ENCODE measurements at regions not wholly inside any gene's neighbourhood (a gene's known extent, or its start where the extent isn't known, plus 50 kb on each side); places are given as distances from the start of the nearest gene placed in this dataset.
"Not testable (repeated sequence)": the region's sequence is repeated elsewhere in the genome, so short reads cannot be mapped to it uniquely, and the experiment has no call there.

GRCh38 chr6:55953335-55953734 lies 77.9 kb upstream of the BMP5 start:
- no peaks in the 10 kb centered on the region for H3K4me1 ChIP-seq (ENCODE audit: control insufficient read depth, insufficient read depth, low read length)
- no peak overlapping the region for H3K9ac ChIP-seq (ENCODE audit: low read length)
- H3K4me3 ChIP-seq (ENCODE audit: low read length), result peak overlapping the region; percentile 6

GRCh38 chr6:55950071-55950814 lies 74.9 kb upstream of the BMP5 start:
- Histone ChIP-seq H3K4me3 (ENCODE audit: low read length) (no peak overlapping the region), H3K27ac (ENCODE audit: low read depth, low read length) (no peak overlapping the region), H3K36me3 (ENCODE audit: control insufficient read depth, insufficient read depth, low read length) (no peaks in the 10 kb centered on the region), H3K27me3 (ENCODE audit: control insufficient read depth, insufficient read depth, low read length) (no peaks in the 10 kb centered on the region), H3K9ac (ENCODE audit: low read length) (no peak overlapping the region), H3K4me1 (ENCODE audit: control insufficient read depth, insufficient read depth, low read length) (no peaks in the 10 kb centered on the region)

More at GRCh38 chr6:55953335-55953734, 77.9 kb upstream of the BMP5 start:
- Histone ChIP-seq H3K27me3 (ENCODE audit: control insufficient read depth, insufficient read depth, low read length) (no peaks in the 10 kb centered on the region), H3K27ac (ENCODE audit: low read depth, low read length) (no peak overlapping the region), H3K36me3 (ENCODE audit: control insufficient read depth, insufficient read depth, low read length) (no peaks in the 10 kb centered on the region)

- no peak overlapping the region for H3K27ac ChIP-seq (ENCODE audit: low read depth, low read length)
- no peaks in the 10 kb centered on the region for H3K4me1 ChIP-seq (ENCODE audit: control insufficient read depth, insufficient read depth, low read length)
- no peak overlapping the region for H3K4me3 ChIP-seq (ENCODE audit: low read length)
- no peaks in the 10 kb centered on the region for H3K27me3 ChIP-seq (ENCODE audit: control insufficient read depth, insufficient read depth, low read length)
- H3K9ac ChIP-seq (ENCODE audit: low read length), result no peak overlapping the region
- no peaks in the 10 kb centered on the region for H3K36me3 ChIP-seq (ENCODE audit: control insufficient read depth, insufficient read depth, low read length)
These were observed 67.9 kb upstream of the BMP5 start for GRCh38 chr6:55943329-55943728.

- Histone ChIP-seq H3K27me3 (ENCODE audit: control insufficient read depth, insufficient read depth, low read length) (no peaks in the 10 kb centered on the region), H3K36me3 (ENCODE audit: control insufficient read depth, insufficient read depth, low read length) (no peaks in the 10 kb centered on the region), H3K4me3 (ENCODE audit: low read length) (no peak overlapping the region), H3K9ac (ENCODE audit: low read length) (no peak overlapping the region), H3K27ac (ENCODE audit: low read depth, low read length) (no peak overlapping the region), H3K4me1 (ENCODE audit: control insufficient read depth, insufficient read depth, low read length) (no peaks in the 10 kb centered on the region)
These were observed 66.3 kb upstream of the BMP5 start for GRCh38 chr6:55941702-55942101.

GRCh38 chr6:55937951-55938690 lies 62.7 kb upstream of the BMP5 start:
- no peak overlapping the region for H3K4me3 ChIP-seq (ENCODE audit: low read length)
- H3K4me1 ChIP-seq (ENCODE audit: control insufficient read depth, insufficient read depth, low read length), result no peaks in the 10 kb centered on the region
- H3K27me3 ChIP-seq (ENCODE audit: control insufficient read depth, insufficient read depth, low read length), result no peaks in the 10 kb centered on the region
- H3K36me3 ChIP-seq (ENCODE audit: control insufficient read depth, insufficient read depth, low read length), result no peaks in the 10 kb centered on the region
- H3K27ac ChIP-seq (ENCODE audit: low read depth, low read length), result no peak overlapping the region
- H3K9ac ChIP-seq (ENCODE audit: low read length), result no peak overlapping the region

- Histone ChIP-seq H3K36me3 (ENCODE audit: control insufficient read depth, insufficient read depth, low read length) (no peaks in the 10 kb centered on the region), H3K4me1 (ENCODE audit: control insufficient read depth, insufficient read depth, low read length) (no peaks in the 10 kb centered on the region), H3K4me3 (ENCODE audit: low read length) (no peak overlapping the region), H3K27me3 (ENCODE audit: control insufficient read depth, insufficient read depth, low read length) (no peaks in the 10 kb centered on the region), H3K9ac (ENCODE audit: low read length) (no peak overlapping the region), H3K27ac (ENCODE audit: low read depth, low read length) (no peak overlapping the region)
These were observed 62.0 kb upstream of the BMP5 start for GRCh38 chr6:55937261-55937947.

GRCh38 chr6:55931101-55931500 lies 55.7 kb upstream of the BMP5 start:
- no peak overlapping the region for H3K4me3 ChIP-seq (ENCODE audit: low read length)
- no peaks in the 10 kb centered on the region for H3K27me3 ChIP-seq (ENCODE audit: control insufficient read depth, insufficient read depth, low read length)
- no peak overlapping the region for H3K9ac ChIP-seq (ENCODE audit: low read length)
- no peaks in the 10 kb centered on the region for H3K4me1 ChIP-seq (ENCODE audit: control insufficient read depth, insufficient read depth, low read length)
- H3K27ac ChIP-seq (ENCODE audit: low read depth, low read length), result no peak overlapping the region
- H3K36me3 ChIP-seq (ENCODE audit: control insufficient read depth, insufficient read depth, low read length), result no peaks in the 10 kb centered on the region

- not testable (repeated sequence) for H3K36me3 ChIP-seq (ENCODE audit: control insufficient read depth, insufficient read depth, low read length); H3K4me3 ChIP-seq (ENCODE audit: low read length); H3K27me3 ChIP-seq (ENCODE audit: control insufficient read depth, insufficient read depth, low read length); H3K9ac ChIP-seq (ENCODE audit: low read length); H3K4me1 ChIP-seq (ENCODE audit: control insufficient read depth, insufficient read depth, low read length); H3K27ac ChIP-seq (ENCODE audit: low read depth, low read length)
These were observed 52.3 kb upstream of the BMP5 start for GRCh38 chr6:55927713-55928112.

- Histone ChIP-seq H3K4me1 (ENCODE audit: control insufficient read depth, insufficient read depth, low read length) (no peaks in the 10 kb centered on the region), H3K9ac (ENCODE audit: low read length) (no peak overlapping the region), H3K36me3 (ENCODE audit: control insufficient read depth, insufficient read depth, low read length) (no peaks in the 10 kb centered on the region), H3K27me3 (ENCODE audit: control insufficient read depth, insufficient read depth, low read length) (no peaks in the 10 kb centered on the region), H3K4me3 (ENCODE audit: low read length) (no peak overlapping the region), H3K27ac (ENCODE audit: low read depth, low read length) (no peak overlapping the region)
These were observed 49.9 kb upstream of the BMP5 start for GRCh38 chr6:55925292-55925691.

Measured in rectal smooth muscle tissue (tissue), 1 donor.